MM.1S (cell line): ENCODE measurements at regions not wholly inside any gene's neighbourhood (a gene's known extent, or its start where the extent isn't known, plus 50 kb on each side); places are given as distances from the start of the nearest gene placed in this dataset.

Source experiments
- CTCF ChIP-seq: fragments of 300-600 bp; sonication (generic); IDR thresholded peaks from 2 replicates; pipeline ENCODE4 v1.5.1; 2016; ENCODE audit warnings: antibody characterized with exemption, low read length, mixed read lengths
- EZH2 ChIP-seq: fragments of 300-600 bp; sonication (generic); optimal IDR thresholded peaks from 2 replicates; pipeline ENCODE3; 2017; ENCODE audit warnings: low read depth, mild to moderate bottlenecking, antibody characterized with exemption, low read length, mixed read lengths
- EZH2phosphoT487 ChIP-seq: fragments of 300-600 bp; sonication (generic); IDR thresholded peaks from 2 replicates; pipeline ENCODE4 v1.6.1; 2018; ENCODE audit warnings: antibody characterized with exemption, low read length

GRCh38 chr6:56838965-56839364 is 115.9 kb upstream of the BEND6 start:
- TF ChIP-seq CTCF (no peak), EZH2phosphoT487 (no peak), EZH2 (no peak)
